Astrocyte of the hippocampus (primary cell): ENCODE measurements at regions not wholly inside any gene's neighbourhood (a gene's known extent, or its start where the extent isn't known, plus 50 kb on each side); places are given as distances from the start of the nearest gene placed in this dataset.

Source experiments
- DNase-seq: peaks from one replicate; pipeline ENCODE4 v3.0.0; 2011; ENCODE audit warnings: low read depth, low spot score

DNA sequence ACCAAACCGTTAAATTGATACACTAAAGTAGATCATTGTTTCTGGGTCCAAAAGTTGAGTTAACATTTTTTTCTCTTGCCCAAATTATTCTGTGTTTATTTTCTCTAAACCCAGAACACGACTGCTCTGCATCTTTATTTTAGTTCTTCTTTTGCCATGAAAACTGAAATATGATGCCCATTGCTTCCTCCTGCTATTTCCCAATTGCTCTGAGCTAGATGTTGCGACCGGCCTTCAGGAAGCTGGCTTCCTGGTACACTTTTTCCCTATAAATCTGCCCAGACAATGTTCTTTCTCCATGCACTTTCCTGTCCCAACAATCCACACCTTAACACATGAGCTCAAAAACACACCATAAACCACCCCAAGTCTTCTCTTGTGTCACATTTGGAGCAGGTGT lies 501.4 kb downstream of the FBXO15 start:
- DNase-seq = no peak

DNA sequence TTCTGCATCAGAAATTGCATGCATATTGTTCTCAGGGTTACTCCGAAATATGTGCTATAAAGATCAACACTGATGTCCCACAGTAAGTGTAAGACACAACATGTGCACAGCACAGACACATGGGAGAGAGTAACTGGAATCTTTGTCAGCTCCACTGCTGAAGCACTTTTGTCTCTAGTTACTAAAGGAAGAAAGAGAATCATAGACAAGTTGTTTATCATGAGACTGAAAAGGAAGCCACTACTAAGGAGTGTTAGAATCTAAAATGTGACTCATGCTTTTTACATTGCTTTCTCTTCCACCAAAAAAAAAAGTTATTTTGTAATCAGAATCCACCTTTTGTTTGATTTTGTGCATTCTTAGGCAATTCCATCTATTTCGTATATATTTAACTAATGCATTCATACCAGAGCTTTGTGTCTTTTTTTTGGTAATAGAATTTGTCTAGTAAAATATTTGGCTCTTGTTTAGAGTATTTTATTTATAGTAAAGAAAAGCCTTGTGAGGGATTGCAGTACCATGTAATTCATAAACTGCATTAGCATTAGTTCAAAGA lies 502.4 kb downstream of the FBXO15 start:
- DNase-seq = no peak

GRCh38 chr18:73639788-73640187 lies 507.8 kb downstream of the FBXO15 start:
- DNase-seq = no peak

- peak; percentile 30 for DNase-seq
Observed at GRCh38 chr18:73638709-73639108, 508.9 kb downstream of the FBXO15 start.

- peak; percentile 19 for DNase-seq
Observed at GRCh38 chr18:73636355-73636754, 511.3 kb downstream of the FBXO15 start.

GRCh38 chr18:73626859-73627258 lies 520.8 kb downstream of the FBXO15 start:
- no peak for DNase-seq

- no peak for DNase-seq
Observed at GRCh38 chr18:73626221-73626620, 521.4 kb downstream of the FBXO15 start.

DNA sequence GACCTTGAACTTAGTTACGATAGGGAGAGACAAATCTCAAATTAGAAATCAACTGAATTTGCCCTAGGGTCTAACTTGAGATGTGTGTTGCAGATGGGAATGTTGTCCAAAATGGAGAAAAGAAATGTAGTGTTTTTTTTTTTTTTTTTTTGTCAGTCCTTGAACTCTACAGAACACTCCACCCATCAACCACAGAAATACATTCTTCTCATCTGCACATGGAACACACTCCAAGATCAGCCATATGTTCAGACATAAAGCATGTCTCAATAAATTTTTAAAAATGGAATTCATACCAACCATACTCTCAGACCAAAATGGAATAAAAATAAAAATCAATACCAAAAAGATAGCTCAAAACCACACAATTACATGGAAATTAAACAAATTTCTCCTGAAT lies 526.5 kb downstream of the FBXO15 start:
- DNase-seq = no peak

- no peak for DNase-seq
Observed at GRCh38 chr18:73617981-73618380, 529.7 kb downstream of the FBXO15 start.

- peak; percentile 34 for DNase-seq
Observed at GRCh38 chr18:73615506-73615905, 532.1 kb downstream of the FBXO15 start.

DNA sequence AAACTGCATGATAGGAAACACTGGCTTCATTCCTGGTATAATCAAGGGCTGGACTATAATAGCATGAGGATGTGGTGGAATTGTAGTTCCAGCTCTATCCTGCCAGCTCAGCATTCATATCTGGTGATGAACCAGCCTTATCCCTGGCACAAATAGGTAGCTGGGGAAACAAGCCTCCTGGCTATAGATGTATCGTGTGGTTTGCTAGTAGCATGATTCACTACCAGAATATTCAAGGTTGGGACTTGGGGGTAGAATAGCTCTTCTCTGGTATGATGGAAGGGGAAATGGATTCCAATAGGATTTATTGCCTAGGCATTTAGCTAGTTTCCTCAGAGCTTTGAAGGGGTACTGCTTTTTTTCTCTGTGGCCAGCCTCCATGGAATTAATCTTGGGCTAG lies 532.8 kb downstream of the FBXO15 start:
- peak; percentile 95 for DNase-seq

DNA sequence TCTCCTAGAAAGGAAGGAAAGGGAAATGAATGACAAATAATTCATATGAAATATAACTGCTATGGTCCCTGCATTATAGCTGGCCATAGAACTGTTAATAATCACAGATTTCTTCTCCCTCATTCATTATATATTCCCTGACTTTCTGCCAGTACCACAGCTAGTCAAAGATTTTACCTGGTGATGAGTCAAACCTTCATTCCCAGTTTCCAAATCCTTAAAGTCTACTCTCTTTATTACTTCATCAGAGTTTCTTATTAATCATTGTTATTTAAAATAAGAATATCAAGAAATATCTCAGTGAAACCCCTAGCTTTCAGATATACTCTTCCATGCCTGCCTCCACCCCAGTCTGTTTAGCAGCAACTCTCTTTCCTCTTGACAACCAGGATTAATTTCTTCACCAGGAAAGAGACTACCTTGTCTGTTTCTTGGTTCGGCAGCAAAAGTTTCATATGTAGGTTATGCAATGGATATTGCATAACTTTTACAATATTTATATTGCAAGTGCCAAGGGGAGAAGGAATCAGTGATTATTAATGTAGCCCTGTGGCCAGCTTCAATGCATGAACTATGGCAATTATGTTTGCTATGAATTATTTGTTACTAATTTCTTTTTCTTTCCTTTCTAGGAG lies 533.8 kb downstream of the FBXO15 start:
- no peak for DNase-seq

GRCh38 chr18:73597832-73598615 lies 549.6 kb downstream of the FBXO15 start:
- no peak for DNase-seq

GRCh38 chr18:73594749-73595148 lies 552.9 kb downstream of the FBXO15 start:
- DNase-seq = peak; percentile 53

DNA sequence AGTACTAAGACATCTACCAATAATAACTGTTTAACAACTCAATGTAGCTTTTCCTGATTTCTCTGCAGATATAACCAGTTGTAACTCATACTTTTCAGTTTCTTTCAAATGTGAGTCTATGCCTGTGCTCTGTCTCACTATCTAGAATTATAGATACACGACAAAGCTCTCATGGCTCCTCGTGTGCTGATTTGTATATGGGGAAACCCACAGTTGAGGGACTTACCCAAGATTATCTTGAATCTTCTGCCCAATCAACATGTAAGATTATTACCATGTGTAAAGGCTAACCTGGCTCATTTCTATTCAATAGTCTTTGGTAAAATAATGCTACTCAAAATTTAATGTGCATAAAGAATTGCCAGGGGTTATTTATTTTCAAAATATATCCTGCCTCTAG lies 554.4 kb downstream of the FBXO15 start:
- DNase-seq = no peak

DNA sequence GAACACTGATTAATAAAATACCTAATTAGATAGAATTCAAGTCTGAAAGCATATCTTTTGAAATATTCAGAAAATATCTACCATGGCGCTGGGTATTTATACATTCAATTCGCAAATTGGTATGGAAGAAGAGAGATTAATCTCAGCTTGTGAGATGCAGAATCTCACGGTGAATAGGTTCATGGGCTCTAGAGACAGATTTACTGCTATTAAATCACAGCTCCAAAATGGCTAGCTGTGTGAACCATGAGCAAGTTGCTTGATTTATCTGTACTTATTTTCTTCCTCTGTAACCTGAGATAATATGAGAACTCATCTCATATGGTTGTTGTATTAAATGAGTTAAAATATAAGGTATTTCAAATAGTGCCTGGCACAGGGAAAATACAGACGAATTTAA lies 556.7 kb downstream of the FBXO15 start:
- DNase-seq = no peak

DNA sequence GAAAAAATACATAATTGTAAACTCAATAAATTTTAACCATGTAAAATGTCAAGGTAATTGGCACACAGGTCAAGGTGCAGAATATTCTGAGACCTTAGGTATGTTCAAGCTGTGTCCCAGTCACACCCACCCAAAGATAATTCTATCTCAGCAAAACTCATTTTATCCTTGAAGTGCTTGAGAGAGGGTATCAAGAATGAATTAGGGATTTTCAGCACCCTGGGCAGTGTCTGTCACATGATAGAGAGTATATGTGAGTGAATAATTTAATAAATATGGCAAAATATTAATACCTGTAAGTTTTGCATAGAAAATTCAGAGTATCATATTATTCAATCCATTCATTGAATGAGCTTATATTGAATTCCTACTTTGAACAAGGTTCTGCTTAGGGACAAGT lies 567.9 kb downstream of the FBXO15 start:
- no peak for DNase-seq

- peak; percentile 36 for DNase-seq
Observed at GRCh38 chr18:73577365-73577764, 570.3 kb downstream of the FBXO15 start.

- DNase-seq = peak; percentile 29
Observed at GRCh38 chr18:73563901-73564472, 583.6 kb downstream of the FBXO15 start.

DNA sequence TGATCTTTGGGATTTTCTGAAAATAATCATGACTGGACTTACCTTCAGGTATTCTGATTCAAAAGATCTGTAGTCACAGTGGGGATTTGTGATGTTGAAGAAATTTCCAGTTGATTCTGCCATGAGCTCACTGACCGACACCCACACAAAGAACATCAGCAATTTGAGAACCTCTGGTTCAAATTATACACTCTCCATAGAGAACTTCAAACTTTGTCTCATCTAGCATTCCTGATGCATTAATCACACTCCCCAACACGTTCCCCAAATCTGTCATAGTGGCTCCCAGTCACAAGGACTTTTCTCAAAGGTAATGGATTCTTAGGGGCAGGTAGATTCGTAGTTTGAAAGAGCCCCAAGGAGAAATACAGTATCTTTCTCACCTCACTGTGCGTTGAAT lies 584.3 kb downstream of the FBXO15 start:
- peak; percentile 16 for DNase-seq

DNA sequence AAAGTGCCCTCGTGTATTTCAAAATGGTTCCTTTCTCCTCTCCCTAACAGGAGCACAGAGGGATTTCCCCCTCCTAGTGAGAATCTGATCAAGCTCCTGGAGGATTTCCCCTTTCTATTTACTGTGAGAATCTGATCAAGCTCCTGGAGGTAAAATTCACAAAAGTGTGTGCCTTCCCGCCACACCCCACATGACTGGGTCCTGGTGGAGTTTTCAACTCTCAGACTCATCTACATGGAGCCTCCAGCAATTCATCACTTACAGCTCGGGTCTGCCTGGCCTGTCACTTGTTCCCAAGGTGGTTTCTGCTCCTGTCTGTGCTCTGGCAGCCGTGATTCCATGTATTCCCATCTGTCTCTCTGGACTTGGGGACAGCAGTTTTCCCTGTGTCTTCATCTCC lies 590.7 kb downstream of the FBXO15 start:
- no peak for DNase-seq

GRCh38 chr18:73552171-73552570 lies 595.5 kb downstream of the FBXO15 start:
- DNase-seq = no peak

GRCh38 chr18:73551211-73551610 lies 596.4 kb downstream of the FBXO15 start:
- DNase-seq = no peak
